RKO (cell line): ENCODE measurements at regions not wholly inside any gene's neighbourhood (a gene's known extent, or its start where the extent isn't known, plus 50 kb on each side); places are given as distances from the start of the nearest gene placed in this dataset.

ENCODE experiments used
- DNase-seq: peaks from one replicate; pipeline ENCODE4 v3.0.0-alpha.2; 2016; ENCODE audit warnings: low spot score

GRCh38 chrX:33607042-33607595 is 395.8 kb upstream of the DMD start:
- no peak for DNase-seq

DNA sequence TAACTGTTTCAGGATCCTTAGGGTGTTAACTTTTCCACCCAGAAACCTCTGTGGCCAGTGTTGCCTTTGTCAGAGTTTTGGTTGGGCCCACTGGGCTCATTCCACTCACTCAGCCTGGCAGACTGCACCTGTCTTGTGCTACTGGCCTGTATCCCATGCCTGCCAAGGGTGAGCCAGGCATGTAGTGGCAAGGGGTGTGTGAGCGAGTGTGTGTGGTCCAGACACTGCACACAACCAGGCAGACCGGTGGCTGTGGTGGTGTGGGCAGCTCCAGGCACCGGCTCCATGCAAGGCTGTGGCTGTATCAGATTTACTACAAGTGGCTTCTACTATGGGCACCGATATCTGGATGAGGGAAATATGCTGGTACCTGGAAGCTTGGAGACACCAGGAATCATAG is 394.6 kb upstream of the DMD start:
- DNase-seq, result no peak

GRCh38 chrX:33592396-33592795 is 381.0 kb upstream of the DMD start:
- no peak for DNase-seq

GRCh38 chrX:33589316-33589715 is 378.0 kb upstream of the DMD start:
- peak; percentile 35 for DNase-seq

GRCh38 chrX:33543757-33544156 is 332.4 kb upstream of the DMD start:
- DNase-seq, result no peak
